ENCODE measurements at regions not wholly inside any gene's neighbourhood (a gene's known extent, or its start where the extent isn't known, plus 50 kb on each side); places are given as distances from the start of the nearest gene placed in this dataset.

GRCh38 chr2:238963161-238963970 is 115.5 kb downstream of the TWIST2 start:
- DNase-seq (ENCODE audit: low read depth in 1 of 2, low spot score in 1 of 2) = no peak

- DNase-seq (ENCODE audit: low read depth in 1 of 2, low spot score in 1 of 2) = no peak
These were observed 116.1 kb downstream of the TWIST2 start for GRCh38 chr2:238963971-238964328.

- no peak for DNase-seq (ENCODE audit: low read depth in 1 of 2, low spot score in 1 of 2)
These were observed 116.7 kb downstream of the TWIST2 start for GRCh38 chr2:238964544-238965067.

- DNase-seq (ENCODE audit: low read depth in 1 of 2, low spot score in 1 of 2) = no peak
These were observed 117.6 kb downstream of the TWIST2 start for GRCh38 chr2:238965371-238966071.

- no peak for DNase-seq (ENCODE audit: low read depth in 1 of 2, low spot score in 1 of 2)
These were observed 118.4 kb downstream of the TWIST2 start for GRCh38 chr2:238966072-238966937.

GRCh38 chr2:238967031-238967977 is 119.4 kb downstream of the TWIST2 start:
- DNase-seq (ENCODE audit: low read depth in 1 of 2, low spot score in 1 of 2) = no peak

- no peak for DNase-seq (ENCODE audit: low read depth in 1 of 2, low spot score in 1 of 2)
These were observed 120.1 kb downstream of the TWIST2 start for GRCh38 chr2:238967978-238968360.

- no peak for DNase-seq (ENCODE audit: low read depth in 1 of 2, low spot score in 1 of 2)
These were observed 120.9 kb downstream of the TWIST2 start for GRCh38 chr2:238968616-238969384.

GRCh38 chr2:238969857-238970256 is 122.0 kb downstream of the TWIST2 start:
- no peak for DNase-seq (ENCODE audit: low read depth in 1 of 2, low spot score in 1 of 2)

GRCh38 chr2:238970553-238971081 is 122.7 kb downstream of the TWIST2 start:
- DNase-seq (ENCODE audit: low read depth in 1 of 2, low spot score in 1 of 2) = peak in 1 of 2 donors; percentile 25

GRCh38 chr2:238971318-238972145 is 123.6 kb downstream of the TWIST2 start:
- no peak for DNase-seq (ENCODE audit: low read depth in 1 of 2, low spot score in 1 of 2)

GRCh38 chr2:238972146-238972445 is 124.2 kb downstream of the TWIST2 start:
- DNase-seq (ENCODE audit: low read depth in 1 of 2, low spot score in 1 of 2) = no peak

- DNase-seq (ENCODE audit: low read depth in 1 of 2, low spot score in 1 of 2) = no peak
These were observed 125.3 kb downstream of the TWIST2 start for GRCh38 chr2:238973038-238973739.

- no peak for DNase-seq (ENCODE audit: low read depth in 1 of 2, low spot score in 1 of 2)
These were observed 126.2 kb downstream of the TWIST2 start for GRCh38 chr2:238974081-238974480.

GRCh38 chr2:238974501-238975166 is 126.7 kb downstream of the TWIST2 start:
- no peak for DNase-seq (ENCODE audit: low read depth in 1 of 2, low spot score in 1 of 2)

GRCh38 chr2:238975408-238975807 is 127.5 kb downstream of the TWIST2 start:
- DNase-seq (ENCODE audit: low read depth in 1 of 2, low spot score in 1 of 2) = no peak

- DNase-seq (ENCODE audit: low read depth in 1 of 2, low spot score in 1 of 2) = no peak
These were observed 130.6 kb downstream of the TWIST2 start for GRCh38 chr2:238978497-238978896.
